VCaP (cell line): ENCODE measurements at regions not wholly inside any gene's neighbourhood (a gene's known extent, or its start where the extent isn't known, plus 50 kb on each side); places are given as distances from the start of the nearest gene placed in this dataset.
A peak's percentile ranks its signal among the peaks of the same experiment; 100 is the strongest.

Experiments used
- H3K27ac ChIP-seq: fragments of 450-650 bp; 2 replicates; pipeline ENCODE4 v1.5.1; 2017
- CTCF ChIP-seq: fragments of 450-650 bp; conservative IDR thresholded peaks from 2 replicates; pipeline ENCODE4 v1.5.1; 2017; ENCODE audit warnings: mild to moderate bottlenecking, moderate library complexity

GRCh38 chrX:13938829-13939530 lies 90.7 kb downstream of the GEMIN8 start:
- peak overlapping the region; percentile 18; the same call in 1 of the 2 replicates for H3K27ac ChIP-seq
- TF ChIP-seq CTCF = no peak

GRCh38 chrX:13938051-13938828 lies 91.5 kb downstream of the GEMIN8 start:
- no peak for TF ChIP-seq CTCF
- peak overlapping the region; percentile 18; the same call in 1 of the 2 replicates for H3K27ac ChIP-seq

DNA sequence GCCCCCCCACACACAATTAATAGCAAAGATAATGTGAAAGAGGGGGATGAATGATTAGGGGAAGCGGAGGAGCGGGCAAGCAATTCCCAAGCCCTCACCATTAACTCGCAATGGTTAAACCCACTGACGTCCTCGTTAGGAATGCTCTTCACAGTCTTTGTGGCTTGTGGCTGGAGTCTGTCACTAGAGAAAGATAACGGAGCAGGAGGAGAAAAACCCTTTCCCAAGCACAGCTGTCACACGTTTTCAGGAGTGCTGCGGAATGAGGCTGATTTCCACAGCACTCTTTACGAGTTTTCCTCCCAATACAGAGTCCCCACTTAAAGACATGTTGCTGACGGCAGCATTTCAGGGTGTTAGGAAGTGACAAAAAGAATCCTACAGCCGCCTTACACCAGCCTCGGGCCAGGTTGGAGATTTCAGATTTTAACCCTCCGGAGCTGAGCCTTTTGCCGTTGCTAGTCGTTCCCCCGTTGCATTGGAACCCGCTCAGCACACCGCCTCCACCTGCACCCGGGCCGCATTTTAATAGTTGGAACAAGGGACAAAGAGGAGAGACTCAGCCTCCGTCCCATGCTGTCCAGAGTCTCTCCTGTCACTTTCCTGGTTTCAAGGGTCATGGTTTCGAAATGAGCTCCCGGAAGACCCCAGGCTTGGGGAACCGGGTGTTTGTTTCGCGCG lies 92.2 kb downstream of the GEMIN8 start:
- TF ChIP-seq CTCF = no peak

DNA sequence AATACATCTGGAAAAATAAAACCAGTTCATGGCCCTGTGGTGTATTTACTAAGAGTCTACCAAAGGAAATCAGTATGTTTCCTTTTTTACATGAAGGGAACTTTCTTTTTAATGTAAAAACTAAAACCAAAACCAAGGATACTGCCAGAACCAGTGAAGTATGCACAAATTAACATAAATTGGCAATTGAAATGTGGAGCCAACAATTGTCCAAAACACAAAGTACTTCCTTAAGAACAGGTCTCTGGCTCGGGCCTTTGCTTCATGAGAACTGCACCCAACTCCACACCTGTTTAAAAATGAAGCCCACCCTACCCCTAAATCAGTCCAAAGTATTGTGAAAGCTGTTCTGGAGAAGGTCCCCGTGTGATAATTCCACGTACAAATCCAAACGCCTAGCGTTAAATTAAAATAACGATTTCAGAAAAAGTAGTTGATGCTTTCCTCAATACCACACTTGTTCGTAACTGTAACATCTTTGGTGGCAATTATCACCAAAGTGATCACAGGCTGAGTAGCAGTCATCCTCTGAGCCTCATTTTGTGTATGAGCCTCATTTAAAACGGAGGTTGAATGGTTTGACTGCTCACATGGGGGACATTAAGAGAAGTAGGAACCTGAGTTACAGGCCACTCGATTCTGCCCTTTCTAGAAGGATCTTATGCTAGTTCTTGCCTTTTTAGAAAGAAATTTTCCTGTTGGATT lies 93.0 kb downstream of the GEMIN8 start:
- no peak for TF ChIP-seq CTCF
- H3K27ac ChIP-seq = no peak overlapping the region

More for the DNA sequence above, 92.2 kb downstream of the GEMIN8 start:
- H3K27ac ChIP-seq = peak overlapping the region; percentile 18; the same call in 1 of the 2 replicates

DNA sequence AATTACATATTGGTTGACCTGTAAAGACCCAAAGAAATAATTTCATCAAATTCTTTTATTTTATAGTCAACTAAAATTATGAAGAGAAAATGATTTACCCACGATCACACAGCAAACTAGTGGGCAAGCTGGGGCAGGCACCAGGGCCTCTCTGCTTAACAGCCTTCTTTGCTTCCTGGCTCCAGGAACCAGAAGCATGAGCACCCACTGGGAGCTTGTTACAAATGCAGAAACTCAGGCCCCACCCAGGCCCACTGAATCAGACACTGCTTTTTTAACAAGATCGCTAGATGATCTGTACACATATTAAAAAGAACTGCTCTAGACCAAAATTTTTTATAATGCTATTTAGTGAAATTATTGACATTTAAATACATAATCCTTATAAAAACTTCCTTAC lies 95.0 kb downstream of the GEMIN8 start:
- TF ChIP-seq CTCF = no peak
- no peak overlapping the region for H3K27ac ChIP-seq

- TF ChIP-seq CTCF = no peak
- H3K27ac ChIP-seq = no peak overlapping the region
Observed at GRCh38 chrX:13933851-13934250, 95.8 kb downstream of the GEMIN8 start.
